ENCODE measurements at regions not wholly inside any gene's neighbourhood (a gene's known extent, or its start where the extent isn't known, plus 50 kb on each side); places are given as distances from the start of the nearest gene placed in this dataset.

- no peak for TF ChIP-seq CTCF (conservative IDR thresholded peaks at IDR 0.05; ENCODE audit: low read length)
- TF ChIP-seq EZH2phosphoT487 (IDR thresholded peaks at IDR 0.05; ENCODE audit: borderline replicate concordance, low read depth, low read length): no peak
These were observed 156.2 kb downstream of the SPP2 start for GRCh38 chr2:234206738-234207137.
